K562 (cell line): ENCODE measurements at regions not wholly inside any gene's neighbourhood (a gene's known extent, or its start where the extent isn't known, plus 50 kb on each side); places are given as distances from the start of the nearest gene placed in this dataset.

Experiments
- ARNT ChIP-seq, 2 experiments: fragments of 450-650 bp; IDR thresholded peaks; 2 replicates each; pipeline ENCODE4 v1.6.1; 2016; ENCODE audit warnings: mild to moderate bottlenecking in 1 of 2
- GABPB1 ChIP-seq: sonication (generic); formaldehyde crosslinking; IDR thresholded peaks from 2 replicates; pipeline ENCODE4 v1.8.0; 2022; ENCODE audit warnings: mild to moderate bottlenecking, missing genetic modification reagents
- HDGF ChIP-seq: fragments of 450-650 bp; IDR thresholded peaks from 2 replicates; pipeline ENCODE4 v1.6.1; 2016
- JUN ChIP-seq, 2 experiments: sonication (generic) in 1 of 2; formaldehyde crosslinking in 1 of 2; IDR thresholded peaks; 2 replicates each; pipeline versions ENCODE4 v1.6.1 to v1.8.0; 2012 to 2022; ENCODE audit warnings: borderline replicate concordance in 2 of 2, mild to moderate bottlenecking in 2 of 2, improper control_type of control experiment in 1 of 2, low read depth in 1 of 2, low read length in 1 of 2, missing genetic modification reagents in 1 of 2
- RAD21 ChIP-seq, 2 experiments: fragments of 250-450 bp in 1 of 2; fragments of 450-650 bp in 1 of 2; sonication (Bioruptor Pico) in 1 of 2; formaldehyde crosslinking in 1 of 2; IDR thresholded peaks in 1 of 2; conservative IDR thresholded peaks in 1 of 2; 2 replicates each; pipeline versions ENCODE4 v1.4.0 to v1.8.0; 2020 to 2022; ENCODE audit warnings: mild to moderate bottlenecking in 2 of 2, moderate library complexity in 1 of 2
- RHOXF2B ChIP-seq: fragments of 250-450 bp; sonication (Bioruptor Pico); conservative IDR thresholded peaks from 2 replicates; pipeline ENCODE4 v1.5.1; 2021
- ZNF561 ChIP-seq: fragments of 450-650 bp; formaldehyde crosslinking; conservative IDR thresholded peaks from 2 replicates; pipeline ENCODE4 v1.4.0; 2020; ENCODE audit warnings: mild to moderate bottlenecking, moderate library complexity
- TF ChIP-seq, protein P1 (sequence below): fragments of 450-650 bp; formaldehyde crosslinking; IDR thresholded peaks from 2 replicates; pipeline ENCODE4 v1.4.0; 2022; ENCODE audit warnings: missing genetic modification characterization
- TF ChIP-seq, protein P2 (sequence below), 3 experiments: IDR thresholded peaks in 2 of 3; conservative IDR thresholded peaks in 1 of 3; 2 replicates each; pipeline ENCODE4 v1.5.1; 2011 to 2012; ENCODE audit warnings: low read length in 3 of 3, mild to moderate bottlenecking in 3 of 3, control low read depth in 2 of 3, improper control_type of control experiment in 1 of 3, inconsistent platforms in 1 of 3, low read depth in 1 of 3, mixed read lengths in 1 of 3, moderate library complexity in 1 of 3; ENCODE audit not compliant: insufficient read depth in 2 of 3

DNA sequence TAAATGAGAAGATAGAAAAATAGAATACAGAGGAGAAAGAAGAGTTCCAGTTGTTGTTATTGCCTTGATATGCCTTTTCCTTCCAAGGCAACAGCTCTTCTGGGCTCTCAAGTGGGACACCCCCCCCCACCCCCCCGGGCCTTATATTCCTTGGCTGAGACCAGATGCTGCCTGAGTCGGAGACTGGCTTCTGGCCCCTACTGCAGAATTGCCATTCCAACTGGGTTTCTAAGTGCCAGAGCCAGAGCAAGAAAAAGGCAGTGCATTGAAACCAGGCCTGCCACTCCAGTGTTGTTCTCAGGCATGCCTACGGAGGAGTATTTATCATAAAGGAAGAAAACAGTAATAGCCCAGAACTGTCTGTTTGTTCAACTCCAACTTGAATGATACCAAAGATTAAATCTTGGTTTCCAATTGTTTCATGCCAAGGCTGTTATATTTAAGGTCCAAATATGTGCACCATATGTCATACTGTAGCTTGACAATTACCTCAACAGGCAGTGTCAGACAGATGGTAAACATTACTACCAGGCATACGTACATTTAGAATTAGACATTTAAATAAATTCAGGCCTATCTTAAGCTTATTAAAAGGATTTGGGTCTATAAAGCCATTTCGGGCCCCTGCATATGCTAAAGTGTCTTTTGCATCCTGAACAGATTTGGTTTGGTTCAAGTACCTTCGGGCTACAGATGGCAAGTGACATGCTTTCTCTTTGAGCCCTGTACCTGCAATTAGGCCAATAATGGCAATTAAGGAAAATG is 209.9 kb upstream of the SEMA6D start:
- no peak for TF ChIP-seq HDGF
- TF ChIP-seq, protein P1, sequence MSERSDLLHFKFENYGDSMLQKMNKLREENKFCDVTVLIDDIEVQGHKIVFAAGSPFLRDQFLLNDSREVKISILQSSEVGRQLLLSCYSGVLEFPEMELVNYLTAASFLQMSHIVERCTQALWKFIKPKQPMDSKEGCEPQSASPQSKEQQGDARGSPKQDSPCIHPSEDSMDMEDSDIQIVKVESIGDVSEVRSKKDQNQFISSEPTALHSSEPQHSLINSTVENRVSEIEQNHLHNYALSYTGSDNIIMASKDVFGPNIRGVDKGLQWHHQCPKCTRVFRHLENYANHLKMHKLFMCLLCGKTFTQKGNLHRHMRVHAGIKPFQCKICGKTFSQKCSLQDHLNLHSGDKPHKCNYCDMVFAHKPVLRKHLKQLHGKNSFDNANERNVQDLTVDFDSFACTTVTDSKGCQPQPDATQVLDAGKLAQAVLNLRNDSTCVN (CRISPR knock-in tag) = no peak
- no peak for TF ChIP-seq ARNT (IDR thresholded peaks at IDR 0.05)
- TF ChIP-seq JUN (IDR thresholded peaks at IDR 0.05; ENCODE audit: borderline replicate concordance, low read depth, low read length) = no peak
- no peak for TF ChIP-seq JUN (CRISPR knock-in tag; IDR thresholded peaks at IDR 0.05; ENCODE audit: borderline replicate concordance)
- TF ChIP-seq ZNF561 = no peak
- no peak for TF ChIP-seq GABPB1 (CRISPR knock-in tag)
- TF ChIP-seq, protein P2, sequence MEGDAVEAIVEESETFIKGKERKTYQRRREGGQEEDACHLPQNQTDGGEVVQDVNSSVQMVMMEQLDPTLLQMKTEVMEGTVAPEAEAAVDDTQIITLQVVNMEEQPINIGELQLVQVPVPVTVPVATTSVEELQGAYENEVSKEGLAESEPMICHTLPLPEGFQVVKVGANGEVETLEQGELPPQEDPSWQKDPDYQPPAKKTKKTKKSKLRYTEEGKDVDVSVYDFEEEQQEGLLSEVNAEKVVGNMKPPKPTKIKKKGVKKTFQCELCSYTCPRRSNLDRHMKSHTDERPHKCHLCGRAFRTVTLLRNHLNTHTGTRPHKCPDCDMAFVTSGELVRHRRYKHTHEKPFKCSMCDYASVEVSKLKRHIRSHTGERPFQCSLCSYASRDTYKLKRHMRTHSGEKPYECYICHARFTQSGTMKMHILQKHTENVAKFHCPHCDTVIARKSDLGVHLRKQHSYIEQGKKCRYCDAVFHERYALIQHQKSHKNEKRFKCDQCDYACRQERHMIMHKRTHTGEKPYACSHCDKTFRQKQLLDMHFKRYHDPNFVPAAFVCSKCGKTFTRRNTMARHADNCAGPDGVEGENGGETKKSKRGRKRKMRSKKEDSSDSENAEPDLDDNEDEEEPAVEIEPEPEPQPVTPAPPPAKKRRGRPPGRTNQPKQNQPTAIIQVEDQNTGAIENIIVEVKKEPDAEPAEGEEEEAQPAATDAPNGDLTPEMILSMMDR (IDR thresholded peaks at IDR 0.05 in 2 of 3, conservative IDR thresholded peaks at IDR 0.05 in 1 of 3; ENCODE audit: insufficient read depth in 2 of 3, low read depth in 1 of 3, low read length in 3 of 3) = no peak
- no peak for TF ChIP-seq RAD21 (CRISPR knock-in tag; conservative IDR thresholded peaks at IDR 0.05 in 1 of 2, IDR thresholded peaks at IDR 0.05 in 1 of 2)
- TF ChIP-seq RHOXF2B (CRISPR knock-in tag) = no peak
